Mesenchymal stem cell (in vitro differentiated cells and primary cell): ENCODE measurements at regions not wholly inside any gene's neighbourhood (a gene's known extent, or its start where the extent isn't known, plus 50 kb on each side); places are given as distances from the start of the nearest gene placed in this dataset.

Source experiments
- DNase-seq: peaks from one replicate; pipeline ENCODE4 v3.0.0-alpha.2; 2013
- H2AFZ ChIP-seq: one replicate; pipeline ENCODE4 v1.6.1; 2013; ENCODE audit warnings: low read depth, mild to moderate bottlenecking, control low read depth, inconsistent platforms, low read length, moderate library complexity
- H2AK5ac ChIP-seq: 2 replicates; pipeline ENCODE4 v1.6.1; 2013; ENCODE audit warnings: low read length, moderate library complexity, mild to moderate bottlenecking, inconsistent platforms; ENCODE audit not compliant: severe bottlenecking
- H2BK120ac ChIP-seq: one replicate; pipeline ENCODE4 v1.6.1; 2013; ENCODE audit warnings: low read depth, mild to moderate bottlenecking, inconsistent platforms, low read length, moderate library complexity
- H2BK12ac ChIP-seq, 2 experiments: one replicate each; pipeline ENCODE4 v1.6.1; 2013; ENCODE audit warnings: inconsistent platforms in 2 of 2, low read length in 2 of 2, mild to moderate bottlenecking in 2 of 2, moderate library complexity in 2 of 2, control low read depth in 1 of 2
- H2BK15ac ChIP-seq: one replicate; pipeline ENCODE4 v1.6.1; 2013; ENCODE audit warnings: mild to moderate bottlenecking, low read depth, inconsistent platforms; ENCODE audit not compliant: poor library complexity, severe bottlenecking
- H2BK5ac ChIP-seq: 2 replicates; pipeline ENCODE4 v1.6.1; 2013; ENCODE audit warnings: low read depth, mild to moderate bottlenecking, low read length, control low read depth, inconsistent platforms; ENCODE audit not compliant: poor library complexity, severe bottlenecking
- H3K14ac ChIP-seq, 2 experiments: one replicate each; pipeline ENCODE4 v1.6.1; 2013; ENCODE audit warnings: inconsistent platforms in 2 of 2, low read length in 2 of 2, control low read depth in 1 of 2, mild to moderate bottlenecking in 1 of 2, moderate library complexity in 1 of 2
- H3K18ac ChIP-seq, 2 experiments: one replicate each; pipeline ENCODE4 v1.6.1; 2013; ENCODE audit warnings: inconsistent platforms in 2 of 2, low read length in 2 of 2, control low read depth in 1 of 2, low read depth in 1 of 2, mild to moderate bottlenecking in 1 of 2
- H3K23ac ChIP-seq, 2 experiments: one replicate each; pipeline ENCODE4 v1.6.1; 2013; ENCODE audit warnings: inconsistent platforms in 2 of 2, low read length in 2 of 2, mild to moderate bottlenecking in 2 of 2, moderate library complexity in 2 of 2, control low read depth in 1 of 2
- H3K27ac ChIP-seq: 2 replicates; pipeline ENCODE4 v1.5.1; 2013; ENCODE audit warnings: mild to moderate bottlenecking, moderate library complexity, low read length, control low read depth, inconsistent platforms; ENCODE audit not compliant: poor library complexity, severe bottlenecking
- H3K27me3 ChIP-seq, 2 experiments: 2 replicates each; pipeline versions ENCODE4 v1.6.1 to v1.7.0; 2013; ENCODE audit warnings: low read length in 2 of 2, mild to moderate bottlenecking in 2 of 2, moderate library complexity in 2 of 2, control low read depth in 1 of 2, inconsistent platforms in 1 of 2; ENCODE audit not compliant: control insufficient read depth in 1 of 2, insufficient read depth in 1 of 2
- H3K36me3 ChIP-seq, 2 experiments: 2 replicates each; pipeline versions ENCODE4 v1.6.1 to v1.7.0; 2013; ENCODE audit warnings: low read length in 2 of 2, control low read depth in 1 of 2, inconsistent platforms in 1 of 2, low read depth in 1 of 2, mild to moderate bottlenecking in 1 of 2; ENCODE audit not compliant: insufficient read depth in 2 of 2, control insufficient read depth in 1 of 2
- H3K4ac ChIP-seq, 2 experiments: one replicate each; pipeline ENCODE4 v1.6.1; 2013; ENCODE audit warnings: inconsistent platforms in 2 of 2, low read length in 2 of 2, mild to moderate bottlenecking in 2 of 2, moderate library complexity in 2 of 2, control low read depth in 1 of 2, low read depth in 1 of 2
- H3K4me1 ChIP-seq: 2 replicates; pipeline ENCODE4 v1.6.1; 2013; ENCODE audit warnings: low read depth, low read length, control low read depth; ENCODE audit not compliant: control insufficient read depth, insufficient read depth
- H3K4me2 ChIP-seq: 2 replicates; pipeline ENCODE4 v1.6.1; 2013; ENCODE audit warnings: low read length, mild to moderate bottlenecking, inconsistent platforms; ENCODE audit not compliant: poor library complexity, severe bottlenecking
- H3K4me3 ChIP-seq, 2 experiments: 2 replicates each; pipeline versions ENCODE4 v1.5.1 to v1.7.0; 2013; ENCODE audit warnings: low read length in 2 of 2, mild to moderate bottlenecking in 2 of 2, control low read depth in 1 of 2, low read depth in 1 of 2; ENCODE audit not compliant: insufficient read depth in 1 of 2
- H3K79me1 ChIP-seq: replicated peaks from 2 replicates; pipeline ENCODE4 v1.6.1; 2013; ENCODE audit warnings: mild to moderate bottlenecking, control low read depth, low read length, inconsistent platforms; ENCODE audit not compliant: poor library complexity, severe bottlenecking
- H3K9ac ChIP-seq: 2 replicates; pipeline ENCODE4 v1.7.0; 2013; ENCODE audit warnings: mild to moderate bottlenecking, low read length, moderate library complexity
- H3K9me3 ChIP-seq: 2 replicates; pipeline ENCODE4 v1.7.0; 2013; ENCODE audit warnings: mild to moderate bottlenecking, low read length; ENCODE audit not compliant: control insufficient read depth
- H4K8ac ChIP-seq: one replicate; pipeline ENCODE4 v1.6.1; 2013; ENCODE audit warnings: inconsistent platforms, mild to moderate bottlenecking, low read length, moderate library complexity
- H4K91ac ChIP-seq: one replicate; pipeline ENCODE4 v1.6.1; 2013; ENCODE audit warnings: mild to moderate bottlenecking, low read length, inconsistent platforms
- WGBS: methylation state at CpG from one replicate; pipeline ENCODE4 v1.1.7; 2013; ENCODE audit warnings: mixed read lengths; 5-methylcytosine and 5-hydroxymethylcytosine counted together

DNA sequence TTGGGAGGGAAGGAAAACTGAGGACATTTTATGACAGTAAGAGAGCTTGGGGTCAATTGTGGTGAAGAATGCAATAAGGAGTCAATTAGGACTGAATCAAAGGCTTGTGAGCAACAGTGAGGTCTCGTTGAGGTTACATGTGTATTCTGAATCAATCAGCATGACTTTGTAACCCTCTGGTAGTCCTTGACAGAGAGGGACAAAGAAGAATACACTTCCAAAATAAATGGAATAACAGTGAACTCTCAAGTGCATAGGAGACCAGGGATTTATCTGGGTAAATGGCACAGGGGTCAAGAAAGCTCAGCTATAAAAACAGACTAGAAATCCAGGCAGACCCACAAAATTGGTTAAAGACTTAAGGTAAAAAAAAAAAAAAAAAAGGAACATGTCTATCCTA is 85.1 kb upstream of the NAV3 start:
- no peak for DNase-seq
- Histone ChIP-seq H2AFZ (no peak overlapping the region), H2BK12ac (no peak overlapping the region), H4K91ac (no peak overlapping the region), H3K4me3 (no peak overlapping the region), H2BK120ac (no peak overlapping the region), H3K27me3 (no peaks in the 10 kb centered on the region), H3K27ac (no peak overlapping the region), H4K8ac (no peak overlapping the region), H3K14ac (no peak overlapping the region), H2AK5ac (no peak overlapping the region), H3K9me3 (no peaks in the 10 kb centered on the region), H3K23ac (no peak overlapping the region), H3K36me3 (no peaks in the 10 kb centered on the region), H3K18ac (no peak overlapping the region), H3K4ac (no peak overlapping the region), H3K4me1 (no peaks in the 10 kb centered on the region), H3K79me1 (no peaks in the 10 kb centered on the region), H2BK15ac (no peak overlapping the region), H3K9ac (no peak overlapping the region), H3K4me2 (no peak overlapping the region), H2BK5ac (no peak overlapping the region)
- WGBS = 44% methylated on average over 1 of the region's 1 CpG

DNA sequence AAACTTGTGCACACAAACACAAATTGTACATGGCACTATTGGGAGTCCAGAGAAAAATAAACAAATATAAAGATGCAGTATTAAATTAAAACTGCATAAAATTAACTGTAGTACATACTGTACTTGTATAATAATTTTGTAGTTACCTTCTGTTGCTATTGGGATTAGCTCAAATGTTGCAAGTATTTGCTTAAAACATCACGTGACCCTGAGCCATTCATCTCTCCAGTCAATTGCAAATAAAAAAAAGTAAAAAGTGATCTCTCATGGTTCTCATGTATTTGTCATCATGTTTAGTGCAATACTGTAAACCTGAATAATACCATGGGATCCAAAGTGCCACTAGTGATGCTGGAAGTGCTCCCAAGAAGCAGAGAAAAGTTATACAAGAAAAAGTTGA is 88.1 kb upstream of the NAV3 start:
- H2AFZ ChIP-seq = no peak overlapping the region
- H4K91ac ChIP-seq = no peak overlapping the region
- no peaks in the 10 kb centered on the region for H3K27me3 ChIP-seq

DNA sequence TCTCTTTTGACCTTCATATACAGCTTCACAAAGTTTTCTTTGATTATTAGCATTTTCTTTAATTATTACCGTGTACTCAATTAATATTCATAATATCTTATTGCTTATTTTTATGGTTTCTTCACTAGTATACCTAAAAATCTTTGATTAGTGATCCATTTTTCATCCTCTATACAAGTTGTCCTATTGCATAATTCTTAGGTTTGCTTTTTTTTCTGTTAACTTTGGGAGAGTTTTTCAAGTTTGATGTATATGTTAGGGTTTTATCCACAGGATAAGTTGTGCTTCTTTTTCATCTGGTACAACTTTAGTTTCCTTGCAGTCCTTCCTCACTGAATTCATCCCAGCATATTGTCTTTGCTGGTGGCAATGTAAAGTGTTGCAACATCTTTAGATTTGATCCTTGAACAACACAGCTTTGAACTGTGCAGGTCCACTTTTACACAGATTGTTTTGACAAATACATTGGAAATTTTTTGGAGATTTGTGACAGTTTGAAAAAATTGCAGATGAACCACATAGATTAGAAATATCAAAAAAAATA is 88.6 kb upstream of the NAV3 start:
- Histone ChIP-seq H3K18ac (no peak overlapping the region), H3K4me2 (no peak overlapping the region), H3K14ac (no peak overlapping the region), H2AK5ac (no peak overlapping the region), H3K9me3 (no peaks in the 10 kb centered on the region), H3K36me3 (no peaks in the 10 kb centered on the region), H3K27me3 (no peaks in the 10 kb centered on the region), H3K23ac (no peak overlapping the region), H4K8ac (no peak overlapping the region), H2AFZ (no peak overlapping the region), H2BK12ac (no peak overlapping the region), H2BK15ac (no peak overlapping the region), H3K4me3 (no peak overlapping the region), H2BK120ac (no peak overlapping the region), H3K9ac (no peak overlapping the region), H4K91ac (no peak overlapping the region), H3K4me1 (no peaks in the 10 kb centered on the region), H3K27ac (no peak overlapping the region), H3K79me1 (no peaks in the 10 kb centered on the region), H2BK5ac (no peak overlapping the region), H3K4ac (no peak overlapping the region)
- no CpG with 5 or more reads among the region's 1 CpG for WGBS
- DNase-seq = no peak

More for the DNA sequence above, 88.1 kb upstream of the NAV3 start:
- Histone ChIP-seq H3K18ac (no peak overlapping the region), H3K27ac (no peak overlapping the region), H3K36me3 (no peaks in the 10 kb centered on the region), H3K4me3 (no peak overlapping the region), H2AK5ac (no peak overlapping the region), H2BK120ac (no peak overlapping the region), H3K4me1 (no peaks in the 10 kb centered on the region), H3K14ac (no peak overlapping the region), H2BK15ac (no peak overlapping the region), H3K4me2 (no peak overlapping the region), H4K8ac (no peak overlapping the region), H3K23ac (no peak overlapping the region), H3K9ac (no peak overlapping the region), H3K4ac (no peak overlapping the region), H3K9me3 (no peaks in the 10 kb centered on the region), H3K79me1 (no peaks in the 10 kb centered on the region), H2BK12ac (no peak overlapping the region), H2BK5ac (no peak overlapping the region)
- DNase-seq = no peak
- no CpG with 5 or more reads among the region's 1 CpG for WGBS

DNA sequence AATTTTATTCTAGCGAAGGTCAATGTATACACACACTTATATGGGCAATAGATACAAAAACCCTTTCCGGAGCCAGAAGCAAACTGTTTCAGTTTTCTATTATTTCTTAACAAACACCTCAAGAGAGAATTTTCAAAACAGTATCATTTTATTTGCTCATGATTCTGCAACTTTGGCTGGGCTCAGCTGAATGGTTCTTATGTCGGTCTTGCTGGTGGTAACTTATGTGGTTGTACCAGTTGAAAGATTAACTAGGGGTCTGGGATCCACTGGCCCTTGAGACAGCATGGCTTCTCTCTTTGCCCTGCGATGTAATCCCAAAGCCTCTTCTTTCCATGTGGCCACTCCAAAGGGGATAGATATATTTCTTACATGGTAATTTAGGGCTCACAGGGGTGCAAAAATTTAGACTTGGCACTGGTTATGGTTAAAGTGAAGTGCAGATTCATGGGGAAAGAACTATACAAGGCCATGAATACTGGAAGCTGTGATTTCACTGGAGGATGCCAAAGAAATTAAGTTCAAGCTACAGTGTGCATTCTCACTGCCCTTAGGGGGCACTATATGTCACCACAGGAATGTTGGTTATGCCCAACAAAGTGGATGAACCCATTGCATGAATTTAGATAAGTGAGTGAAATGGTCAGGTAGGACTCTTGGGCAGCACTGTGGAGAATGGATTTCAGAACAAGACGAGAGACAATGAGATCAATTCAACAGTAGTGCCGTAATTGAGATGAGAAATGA is 94.3 kb upstream of the NAV3 start:
- H4K8ac ChIP-seq = no peak overlapping the region
- DNase-seq = no peak
- no peak overlapping the region for H3K23ac ChIP-seq
- no peak overlapping the region for H3K9ac ChIP-seq
- H3K27ac ChIP-seq = no peak overlapping the region
- H3K27me3 ChIP-seq = no peaks in the 10 kb centered on the region
- H3K9me3 ChIP-seq = peaks cover 3% of the 10 kb centered on the region
- no peak overlapping the region for H3K4me2 ChIP-seq
- H3K36me3 ChIP-seq = no peaks in the 10 kb centered on the region
- no peak overlapping the region for H2AFZ ChIP-seq
- H2AK5ac ChIP-seq = no peak overlapping the region
- no peak overlapping the region for H2BK12ac ChIP-seq
- no peaks in the 10 kb centered on the region for H3K79me1 ChIP-seq
- no peak overlapping the region for H3K14ac ChIP-seq
- no peak overlapping the region for H3K4me3 ChIP-seq
- no peak overlapping the region for H2BK15ac ChIP-seq
- H2BK5ac ChIP-seq = no peak overlapping the region
- no peak overlapping the region for H2BK120ac ChIP-seq
- H3K4ac ChIP-seq = no peak overlapping the region
- H4K91ac ChIP-seq = no peak overlapping the region
- 95% methylated on average over 6 of the region's 6 CpGs for WGBS
- H3K18ac ChIP-seq = no peak overlapping the region
- no peaks in the 10 kb centered on the region for H3K4me1 ChIP-seq
